ENCODE measurements at regions not wholly inside any gene's neighbourhood (a gene's known extent, or its start where the extent isn't known, plus 50 kb on each side); places are given as distances from the start of the nearest gene placed in this dataset.
A peak's percentile ranks its signal among the peaks of the same experiment; 100 is the strongest.

DNA sequence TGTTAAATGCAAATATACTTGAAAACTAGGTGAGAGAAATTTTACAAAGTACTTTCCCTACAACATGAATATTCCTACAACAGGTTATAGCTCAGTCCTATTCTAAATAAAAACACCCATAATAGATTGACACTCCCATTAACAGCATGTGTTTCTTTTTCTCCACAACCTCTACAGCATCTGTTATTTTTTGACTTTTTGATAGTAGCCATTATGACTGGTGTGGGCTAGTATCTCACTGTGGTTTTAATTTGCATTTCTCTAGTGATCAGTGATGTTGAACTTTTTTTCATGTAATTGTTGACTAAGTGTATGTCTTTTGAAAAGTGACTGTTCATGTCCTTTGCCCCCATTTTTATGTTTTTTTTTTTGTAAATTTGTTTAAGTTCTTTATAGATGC lies 1506.1 kb upstream of the CDH9 start:
- no peak for DNase-seq

DNA sequence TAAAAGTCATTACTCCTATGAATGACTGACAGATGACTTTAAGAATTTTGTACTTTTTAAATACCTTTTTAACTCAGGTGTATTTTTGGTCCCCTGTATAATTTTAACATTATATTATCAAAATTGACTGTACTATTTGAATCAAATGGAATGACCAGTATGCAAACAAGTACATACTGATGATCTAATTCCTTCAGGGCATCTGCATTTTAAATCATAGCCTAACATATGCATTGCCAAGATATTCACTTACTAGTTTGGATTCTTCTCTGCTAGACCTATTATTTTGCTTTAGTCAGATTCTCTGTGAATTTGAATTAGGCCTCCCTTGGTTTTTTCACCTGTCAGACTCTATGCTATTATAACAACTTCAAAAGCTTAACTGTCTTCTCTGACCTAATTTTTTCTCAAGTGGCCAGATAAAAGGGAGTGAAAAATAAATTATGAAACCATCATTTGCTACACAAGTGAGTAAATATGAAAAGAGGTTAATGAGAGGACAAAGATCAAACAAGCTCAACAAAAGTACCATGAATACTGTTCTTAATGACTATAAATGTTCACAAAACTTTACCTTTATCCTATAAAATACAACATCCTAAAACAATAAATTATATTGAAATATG lies 1505.2 kb upstream of the CDH9 start:
- DNase-seq, result no peak

DNA sequence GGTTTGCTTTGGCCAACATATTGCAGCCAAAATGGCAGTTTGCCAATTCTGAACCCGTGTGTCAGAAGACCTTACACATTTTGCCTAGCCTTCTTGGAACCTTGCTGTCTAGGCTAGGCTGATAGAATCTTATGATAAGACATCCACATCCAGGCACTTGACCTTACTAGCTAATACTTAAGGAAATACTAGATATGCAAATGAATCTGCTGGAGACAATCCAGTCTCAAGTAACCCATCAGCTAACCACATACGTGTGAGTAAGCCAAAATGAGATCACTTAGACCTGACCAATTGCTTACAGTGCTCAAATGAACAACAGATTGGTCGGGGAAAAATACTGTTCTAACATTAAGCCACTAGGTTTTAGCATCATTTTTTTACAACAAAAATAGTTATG lies 1504.6 kb upstream of the CDH9 start:
- peak; percentile 1 for DNase-seq

DNA sequence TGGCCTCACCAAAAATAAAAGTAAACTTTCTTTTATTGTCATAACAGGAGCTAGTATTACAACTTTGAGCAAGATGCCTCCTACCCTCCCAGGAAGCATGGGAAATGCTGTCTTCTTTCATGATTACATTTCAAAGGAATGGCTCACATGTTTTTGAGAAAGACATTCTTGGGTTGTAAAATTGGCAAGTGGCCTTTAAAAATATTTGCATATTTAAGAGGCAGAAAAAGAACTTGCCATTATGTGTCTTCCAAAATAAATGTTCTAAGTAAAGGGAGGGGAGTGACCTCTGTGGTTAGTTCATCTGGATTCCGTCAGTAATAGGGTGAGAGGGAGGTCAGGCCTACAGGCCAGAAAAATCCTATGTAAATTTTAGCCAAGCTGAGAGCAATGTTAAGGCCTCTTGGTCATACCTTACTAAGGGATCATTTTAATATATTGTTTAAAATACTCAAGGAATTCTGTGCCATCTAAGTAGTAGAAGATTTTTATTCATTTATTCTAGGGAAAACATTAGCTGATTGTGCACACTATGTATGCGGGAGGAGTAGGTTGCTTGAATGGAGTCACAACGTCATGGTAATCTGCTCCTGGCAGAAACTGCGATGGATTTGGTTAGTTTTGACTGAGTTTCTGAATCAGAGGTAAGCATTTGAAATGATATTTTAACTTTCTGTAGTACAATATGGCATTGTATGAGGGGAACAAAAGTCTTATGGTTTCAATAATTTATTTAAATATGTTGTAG lies 1485.7 kb upstream of the CDH9 start:
- peak; percentile 41 for DNase-seq

DNA sequence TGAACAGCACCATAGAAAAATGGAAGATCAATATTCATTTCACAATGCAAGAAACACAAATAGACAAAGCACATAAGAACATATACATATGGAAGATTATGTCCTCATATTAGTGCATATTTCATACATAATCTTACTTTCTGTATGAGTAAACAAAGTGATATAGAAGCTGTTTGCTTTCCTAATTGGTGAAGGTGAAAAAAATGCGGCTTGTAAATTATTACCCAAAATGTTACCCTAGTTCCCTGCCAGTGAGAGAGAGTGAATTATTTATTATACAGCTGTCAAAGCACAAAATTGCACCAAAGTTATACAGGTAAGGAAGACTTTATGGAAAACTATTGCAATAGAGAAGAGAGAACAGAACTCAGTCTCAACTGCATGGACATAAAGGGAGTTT lies 1485.0 kb upstream of the CDH9 start:
- DNase-seq, result no peak

DNA sequence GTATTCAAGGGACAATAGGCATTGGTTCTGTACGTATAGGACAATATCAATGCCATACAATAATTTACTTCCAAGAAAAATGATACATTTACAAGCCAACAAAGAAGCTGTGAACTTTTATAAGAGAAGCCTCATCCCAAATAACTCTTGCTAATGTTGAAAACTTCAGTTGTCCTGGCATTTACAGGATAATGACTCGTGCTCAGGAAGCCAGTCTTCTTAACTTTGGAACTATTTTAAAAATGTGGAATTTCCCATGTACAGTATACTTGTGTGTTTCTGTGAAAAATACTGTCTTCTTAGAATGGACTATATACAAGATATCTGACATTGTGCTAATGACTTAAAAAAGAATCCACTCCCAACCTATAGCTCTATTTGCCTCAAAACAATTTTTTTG lies 1479.3 kb upstream of the CDH9 start:
- no peak for DNase-seq

DNA sequence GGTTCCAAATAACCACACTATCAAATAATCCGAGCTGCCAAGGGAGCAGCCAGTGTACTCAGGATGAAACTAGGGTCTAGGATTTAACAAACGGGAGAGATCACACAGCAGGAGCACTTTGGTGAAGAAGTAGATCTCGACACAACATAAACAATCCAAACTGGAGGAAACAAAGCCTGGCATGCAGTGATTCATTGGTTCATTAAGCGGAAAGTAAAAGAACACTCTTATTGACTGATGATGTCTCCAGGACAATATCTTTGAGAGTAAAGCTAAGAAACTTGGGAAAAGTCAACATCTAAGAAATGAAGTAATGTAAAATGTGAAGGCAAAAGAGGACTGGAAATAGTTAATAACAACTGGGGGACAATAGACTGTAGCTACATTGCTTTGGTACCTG lies 1478.3 kb upstream of the CDH9 start:
- peak; percentile 3 for DNase-seq

DNA sequence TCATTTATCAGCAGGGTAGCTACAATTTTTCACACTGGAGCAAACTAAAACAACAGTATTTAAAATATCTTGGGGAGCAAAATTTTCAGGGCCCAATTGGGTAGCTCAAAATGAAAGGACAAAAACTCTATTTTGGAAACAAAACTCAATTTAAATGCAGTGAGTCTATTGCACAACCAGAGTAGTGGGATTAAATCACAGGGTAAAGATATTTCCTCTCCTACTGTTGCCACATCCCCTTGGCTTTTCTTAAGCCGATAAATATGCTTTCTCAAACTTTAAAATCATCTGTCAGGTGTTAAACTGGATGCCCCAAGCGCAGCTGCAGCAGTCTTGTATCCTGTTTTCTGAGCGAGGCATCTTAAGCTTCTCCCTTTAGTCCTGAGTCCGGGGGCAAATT lies 1474.3 kb upstream of the CDH9 start:
- DNase-seq, result no peak

DNA sequence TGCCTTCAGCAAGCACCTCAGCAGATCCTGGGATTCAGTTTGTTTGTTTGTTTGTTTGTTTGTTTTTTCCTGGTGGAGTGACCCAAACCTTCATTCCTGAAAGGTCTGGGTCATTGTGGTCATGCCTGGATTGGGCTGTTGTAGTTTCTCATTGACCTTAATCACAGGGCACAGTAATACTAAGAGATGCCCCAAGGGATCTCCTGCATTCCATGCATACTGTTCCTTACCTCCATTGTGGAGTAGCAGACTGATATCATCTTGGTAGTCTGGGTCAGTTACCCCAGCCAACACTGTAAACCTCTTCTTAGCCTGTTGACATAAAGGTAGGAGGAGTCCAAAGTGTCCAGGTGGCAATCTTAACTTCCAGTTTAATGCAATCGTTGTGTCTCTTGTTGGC lies 1466.7 kb upstream of the CDH9 start:
- no peak for DNase-seq

DNA sequence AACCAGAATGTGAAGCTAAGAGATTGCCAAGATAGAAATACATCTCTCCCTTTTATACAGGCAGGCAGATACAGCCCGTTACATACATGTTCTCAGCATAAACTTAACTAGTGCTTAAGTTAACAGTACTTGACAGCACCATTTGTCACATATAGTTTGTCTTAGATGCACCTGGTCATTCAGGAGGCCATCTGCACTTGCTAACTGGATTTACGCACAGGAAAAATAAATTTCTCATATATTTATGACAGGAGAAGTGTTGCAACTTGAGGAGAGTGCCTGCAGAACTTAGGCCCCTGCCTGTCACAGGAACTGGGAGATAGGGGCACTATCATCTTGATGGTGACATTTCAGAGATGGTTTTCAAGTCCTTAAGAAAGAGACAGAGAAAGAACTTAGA lies 1462.1 kb upstream of the CDH9 start:
- DNase-seq, result no peak

DNA sequence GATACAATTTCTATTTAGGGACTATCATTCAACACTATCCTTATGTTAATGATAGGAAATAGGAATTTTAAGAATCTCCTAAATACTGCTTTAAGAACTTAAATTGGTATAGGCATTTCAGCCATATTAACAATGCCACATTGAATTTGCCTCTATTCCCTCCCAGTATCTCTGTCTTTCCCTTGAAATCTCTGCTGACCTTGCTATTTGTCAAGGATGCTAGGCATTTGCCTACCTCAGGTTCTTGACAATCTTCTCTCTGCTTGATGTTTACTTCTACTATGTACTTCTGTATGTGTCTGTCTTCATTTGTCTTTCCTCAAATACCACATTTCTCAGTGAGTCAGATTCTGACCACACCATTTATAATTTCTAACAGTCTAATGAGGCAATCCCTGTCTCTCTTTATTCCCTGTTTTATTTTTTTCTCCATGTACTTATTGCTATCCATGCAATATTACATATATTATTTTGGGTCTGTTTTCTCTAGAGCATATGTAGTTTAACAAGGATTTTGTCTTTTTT lies 1461.4 kb upstream of the CDH9 start:
- no peak for DNase-seq

DNA sequence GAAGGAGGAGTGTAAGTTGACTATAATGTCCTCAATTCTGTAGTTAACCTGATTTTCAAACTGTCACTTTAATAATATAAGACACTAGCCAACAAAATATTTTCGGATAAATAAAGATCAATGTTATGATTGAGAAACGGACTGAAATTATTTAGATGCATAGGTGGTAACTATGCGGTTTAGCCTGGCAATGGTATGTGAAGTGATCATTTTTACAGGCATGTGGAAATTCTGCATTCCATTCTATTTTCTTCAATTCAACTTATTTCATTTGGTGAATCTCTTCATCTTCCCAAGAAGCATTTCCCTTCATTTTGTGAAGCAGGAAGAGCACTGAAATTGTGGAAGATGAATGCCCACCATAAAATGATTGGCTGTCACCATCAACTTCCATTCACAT lies 1457.5 kb upstream of the CDH9 start:
- DNase-seq, result no peak

DNA sequence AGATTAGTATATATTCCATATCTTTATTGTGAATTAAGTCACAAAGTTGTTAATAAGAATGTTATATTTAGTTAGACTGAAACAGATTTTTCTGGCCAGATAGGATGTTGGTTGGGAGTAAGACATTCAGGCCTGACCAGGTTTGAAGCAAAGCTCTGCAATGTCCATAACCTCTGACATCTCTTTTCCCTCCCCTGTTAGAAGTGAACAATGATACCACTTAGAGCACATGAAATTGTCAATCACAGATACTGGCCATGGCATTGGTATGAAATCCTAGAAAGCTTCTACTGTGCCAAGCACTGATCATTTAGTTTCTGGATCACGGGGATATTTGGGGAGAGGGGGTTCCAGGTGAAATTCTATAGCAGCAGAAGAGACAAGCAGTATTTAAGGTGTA lies 1455.1 kb upstream of the CDH9 start:
- no peak for DNase-seq

DNA sequence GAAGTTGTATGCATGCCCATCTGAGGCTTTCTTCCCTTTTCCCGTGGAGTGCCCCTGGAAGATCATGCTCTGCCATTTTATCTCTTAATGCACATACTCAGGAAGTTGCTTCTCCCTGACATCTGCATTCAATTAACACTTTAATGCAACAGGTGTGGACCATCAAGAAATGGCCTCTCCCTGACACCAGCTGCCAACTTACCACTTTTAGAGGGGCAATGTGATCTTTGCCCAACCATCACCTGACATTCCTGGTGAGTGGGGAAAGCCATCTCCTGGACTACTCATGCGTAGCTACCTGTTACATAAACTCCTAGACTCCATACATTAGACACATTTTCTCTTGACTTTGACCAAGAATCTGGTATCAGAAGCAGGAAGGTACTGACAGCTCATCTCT lies 1450.4 kb upstream of the CDH9 start:
- no peak for DNase-seq

DNA sequence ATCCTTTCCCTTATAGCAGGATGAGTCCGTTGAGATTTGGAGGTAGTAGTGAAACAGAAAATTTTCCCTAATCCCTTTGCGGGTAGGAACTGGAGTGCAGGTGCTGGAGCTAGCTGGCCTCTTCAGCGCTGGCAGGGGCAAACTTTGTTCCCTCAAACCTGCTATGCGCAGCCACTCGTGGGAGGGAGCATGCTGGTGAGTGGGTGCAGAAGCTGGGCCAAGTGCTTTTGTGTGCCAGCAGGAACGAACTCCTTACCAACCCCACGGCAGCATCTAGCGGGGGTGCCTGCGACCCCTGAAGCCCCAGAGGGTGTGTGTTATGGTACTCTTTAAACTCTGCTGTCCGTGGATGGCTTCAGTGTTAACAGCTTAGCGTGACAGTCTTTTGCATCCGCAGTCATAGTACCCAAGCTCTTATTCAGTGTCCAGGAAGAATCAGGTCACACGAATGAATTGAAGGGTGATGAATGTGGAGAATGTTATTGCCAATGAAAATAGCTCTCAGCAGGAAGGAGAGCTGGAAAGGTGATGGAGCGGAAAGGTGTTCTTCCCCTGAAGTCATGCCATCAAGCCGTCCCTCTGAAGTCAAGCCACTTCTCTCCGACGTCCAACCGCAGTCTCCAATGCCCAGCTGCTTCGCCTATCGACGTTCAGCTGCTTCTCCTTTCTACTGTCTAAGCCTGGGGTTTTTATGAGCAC lies 1445.1 kb upstream of the CDH9 start:
- DNase-seq, result no peak

DNA sequence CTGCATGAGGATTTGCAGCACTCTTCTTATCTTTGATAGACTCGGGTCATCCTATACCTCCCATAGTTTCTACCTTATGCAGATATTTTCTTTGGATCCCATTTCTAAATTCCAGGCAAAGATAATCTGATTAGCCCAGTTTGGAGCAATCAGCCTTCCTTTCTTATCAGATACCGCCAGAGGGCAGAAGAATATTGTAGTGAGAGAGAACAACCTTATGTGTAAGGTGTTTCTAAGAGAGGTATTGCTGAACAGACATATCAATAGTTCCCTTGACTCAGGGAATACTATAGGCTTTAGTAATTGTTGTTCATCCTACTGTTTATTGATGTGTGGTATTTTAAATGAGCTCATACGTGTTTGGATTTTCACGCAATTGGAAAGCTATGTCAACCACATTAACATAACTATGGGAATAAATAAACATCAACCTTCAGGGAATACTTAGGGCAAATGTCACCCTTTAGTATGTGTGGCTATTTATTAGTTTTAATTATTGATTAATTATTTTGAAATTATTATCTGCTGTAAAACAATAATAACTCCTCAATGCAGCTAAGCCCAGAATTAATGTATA lies 1435.2 kb upstream of the CDH9 start:
- peak; percentile 3 for DNase-seq

DNA sequence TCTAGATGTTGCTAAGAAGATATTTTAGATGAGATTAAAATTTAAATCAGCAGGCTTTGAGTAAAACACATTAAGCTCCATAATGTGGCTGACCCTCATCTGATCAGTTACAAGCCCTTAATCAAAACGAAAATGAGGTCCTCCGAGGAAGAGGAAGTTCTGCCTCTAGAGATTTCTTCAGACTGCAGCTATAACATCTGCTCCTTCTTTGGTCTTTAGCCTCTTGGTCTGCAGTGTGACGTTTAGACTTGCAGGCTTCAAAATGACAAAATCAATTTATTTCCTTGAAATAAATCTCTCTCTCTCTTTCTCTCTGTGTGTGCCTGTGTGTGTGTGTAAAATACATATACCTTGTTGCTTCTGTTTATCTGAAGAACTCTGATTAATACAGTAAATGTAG lies 1429.8 kb upstream of the CDH9 start:
- peak; percentile 4 for DNase-seq

DNA sequence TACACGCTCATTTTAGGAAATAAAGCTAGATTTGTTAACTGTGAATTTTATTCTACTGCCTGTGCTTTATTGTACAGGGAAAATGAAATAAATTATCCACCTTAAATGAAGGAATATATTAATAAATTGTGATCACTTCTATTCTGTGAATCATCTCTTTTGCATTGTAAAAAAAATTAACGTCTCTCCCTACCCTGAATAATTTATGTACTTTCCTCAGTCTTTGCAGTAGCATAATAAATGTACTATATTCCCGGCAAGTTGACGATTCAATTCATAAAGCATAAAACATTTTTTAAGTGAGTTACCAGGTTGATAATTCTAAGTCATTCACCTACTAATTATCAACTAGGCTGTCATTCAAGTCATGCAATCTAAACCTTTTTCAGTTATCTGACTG lies 1425.3 kb upstream of the CDH9 start:
- no peak for DNase-seq

DNA sequence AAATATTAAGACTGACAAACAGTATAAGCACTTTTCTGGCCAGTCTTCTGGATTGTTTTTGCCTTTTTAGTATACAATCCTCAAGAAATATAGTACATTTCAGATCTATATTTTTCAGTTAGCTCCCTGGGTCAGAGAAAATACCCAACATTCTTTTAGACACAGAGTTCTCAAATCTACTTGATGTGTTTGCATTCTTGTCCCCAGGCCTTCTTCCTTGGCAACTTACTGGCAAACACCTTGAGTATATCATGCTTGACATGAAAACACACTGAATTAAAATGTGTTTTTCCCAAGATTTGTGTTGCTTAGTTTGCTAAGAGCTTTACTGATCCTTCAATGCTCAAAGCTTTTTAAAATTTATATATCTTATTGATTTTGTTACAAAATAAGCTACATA lies 1413.1 kb upstream of the CDH9 start:
- no peak for DNase-seq

DNA sequence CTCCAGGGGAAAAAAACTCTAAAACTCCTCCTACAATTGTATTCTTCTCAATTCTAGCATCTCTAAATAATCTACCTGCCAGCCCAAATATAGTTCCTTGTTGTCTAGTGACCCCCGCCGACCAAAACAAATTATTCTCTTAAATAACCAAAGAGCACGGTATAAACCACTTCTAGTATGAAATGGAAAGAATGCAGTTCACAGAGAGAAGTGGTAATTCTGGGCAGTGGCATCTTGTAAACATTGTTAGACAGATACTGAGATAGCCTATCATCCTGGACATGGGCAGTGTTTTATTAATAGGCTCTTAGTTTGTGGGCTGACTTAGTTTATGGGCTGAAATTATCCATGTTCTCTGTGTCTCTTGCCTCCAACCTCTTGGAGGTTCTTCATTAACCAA lies 1412.6 kb upstream of the CDH9 start:
- no peak for DNase-seq

DNA sequence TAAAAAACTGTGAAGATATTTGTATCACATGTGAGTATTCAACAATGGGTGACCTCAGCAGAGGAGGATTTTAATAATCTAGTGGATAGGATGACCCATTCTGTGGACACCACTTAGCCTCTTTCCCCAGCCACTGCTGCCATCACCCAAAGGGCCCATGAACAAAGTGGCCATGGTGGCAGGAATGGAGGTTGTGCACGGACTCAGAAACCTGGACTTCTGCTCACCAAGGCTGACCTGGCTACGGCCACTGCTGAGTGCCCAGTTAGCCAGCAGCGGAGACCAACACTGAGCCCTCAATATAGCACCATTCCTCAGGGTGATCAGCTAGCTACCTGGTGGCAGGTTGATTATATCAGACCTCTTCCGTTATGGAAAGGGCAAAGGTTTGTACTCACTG lies 1410.4 kb upstream of the CDH9 start:
- no peak for DNase-seq

DNA sequence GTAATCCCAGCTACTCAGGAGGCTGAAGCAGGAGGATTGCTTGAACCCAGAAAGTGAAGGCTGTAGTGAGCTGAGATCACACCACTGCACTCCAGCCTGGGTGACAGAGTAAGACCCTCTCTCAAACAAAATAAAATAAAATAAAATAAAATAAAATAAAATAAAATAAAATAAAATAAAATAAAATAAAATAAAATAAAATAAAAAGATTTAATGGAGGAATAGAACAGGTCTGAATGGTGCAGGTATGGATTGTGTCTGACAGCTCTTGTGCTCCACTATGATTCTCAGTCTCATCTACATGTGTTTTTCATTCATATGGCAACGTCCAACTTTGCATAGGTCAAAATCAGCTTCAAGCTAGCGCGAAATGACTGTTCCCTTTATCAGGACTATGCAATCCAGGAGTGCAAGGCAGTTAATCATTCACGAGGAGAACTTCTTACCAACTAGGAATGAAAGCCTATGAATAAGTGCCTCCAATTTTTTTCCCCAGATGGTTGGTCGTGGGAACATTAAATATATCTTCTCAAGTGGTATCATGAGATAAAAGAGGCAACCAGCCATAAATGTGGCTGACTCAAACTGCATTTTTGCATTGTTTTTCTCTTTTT lies 1392.3 kb upstream of the CDH9 start:
- DNase-seq, result no peak

DNA sequence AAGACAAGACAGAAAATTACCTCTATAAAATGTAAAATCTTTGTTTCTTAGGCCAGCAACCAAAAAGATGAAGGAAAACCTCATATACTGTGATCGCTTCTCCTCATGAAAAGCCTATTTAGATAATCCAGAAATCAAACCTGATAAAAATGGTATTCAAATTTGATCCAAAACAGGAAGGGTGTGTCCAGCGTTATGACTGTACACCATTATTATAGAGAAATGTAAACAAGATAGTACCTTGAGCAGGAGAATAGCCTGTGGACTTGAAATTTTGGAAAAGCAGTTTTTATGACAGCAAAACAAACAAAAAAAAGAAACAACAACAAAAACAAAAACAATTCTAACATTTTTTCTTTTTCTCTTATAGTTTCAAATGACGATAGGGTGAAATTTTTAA lies 1382.8 kb upstream of the CDH9 start:
- DNase-seq, result no peak

All from eye (tissue), 1 donor.